Amygdala (tissue), 56 donors: ENCODE measurements at regions not wholly inside any gene's neighbourhood (a gene's known extent, or its start where the extent isn't known, plus 50 kb on each side); places are given as distances from the start of the nearest gene placed in this dataset.
"Not testable (repeated sequence)": the region's sequence is repeated elsewhere in the genome, so short reads cannot be mapped to it uniquely, and the experiment has no call there.

Experiments used
- DNase-seq, 56 donors: peaks; one replicate each; lab custom pipeline; 2025; lab: John Stamatoyannopoulos, UW

DNA sequence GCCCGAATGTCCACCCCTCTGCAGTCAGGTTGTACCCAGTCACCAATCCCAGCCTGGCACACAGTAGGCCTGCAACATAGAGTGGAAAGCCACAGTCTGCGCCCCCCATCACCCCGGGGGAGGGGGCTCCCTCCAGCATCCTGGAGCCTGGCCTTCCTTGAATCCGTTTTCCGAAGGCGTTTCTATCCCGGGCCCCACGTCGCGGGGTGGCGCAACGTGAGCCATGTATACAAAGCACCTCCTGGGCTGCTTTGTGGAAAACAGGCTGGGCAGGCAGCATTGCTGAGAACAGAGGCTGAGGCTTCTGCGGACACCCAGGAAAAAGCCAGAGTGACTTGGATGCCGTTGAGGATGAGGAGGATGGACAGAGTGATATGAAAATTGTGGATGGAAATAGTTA, 103.3 kb upstream of the USP29 start:
- peak in 4 of 56 donors; percentile 11 to 49 (median 27) for DNase-seq

DNA sequence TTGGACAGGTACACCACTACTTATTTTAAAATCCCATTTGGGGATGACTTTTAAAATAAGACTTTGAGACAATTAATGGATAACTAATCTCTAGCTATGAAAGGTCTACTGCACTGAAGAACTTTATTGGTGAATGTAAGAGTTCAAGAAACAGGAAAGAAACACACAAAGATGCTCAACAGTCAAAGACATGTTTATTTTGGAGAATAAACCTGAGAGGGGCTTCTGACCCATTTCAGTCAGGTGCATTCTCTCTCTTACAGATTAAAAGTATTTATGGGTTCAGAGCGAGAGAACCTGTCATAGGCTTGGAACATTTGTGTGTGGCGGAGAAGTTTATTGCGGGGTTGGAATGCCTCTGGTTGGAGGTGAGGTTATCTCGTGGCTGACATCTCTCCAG, 94.3 kb upstream of the USP29 start:
- DNase-seq, result no peak

DNA sequence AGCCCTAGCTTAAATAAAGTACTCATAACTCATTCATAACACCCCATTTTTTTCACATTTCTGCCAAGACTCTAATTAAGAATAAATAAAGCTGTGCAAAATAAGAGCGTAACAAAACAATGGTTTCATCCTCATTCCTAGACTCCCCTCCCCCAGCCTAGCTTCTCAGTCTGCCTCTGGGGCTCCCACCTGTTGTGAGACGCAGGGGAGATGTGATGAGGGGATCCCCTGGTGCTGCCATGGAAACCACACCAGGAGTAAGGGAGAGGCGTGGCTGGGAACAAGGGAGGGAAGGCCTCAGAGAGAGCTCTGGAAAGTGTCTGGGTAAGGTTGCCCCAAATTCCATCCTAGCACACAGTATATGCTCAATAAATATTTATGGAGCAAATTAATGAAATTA, 93.3 kb upstream of the USP29 start:
- DNase-seq, result no peak

DNA sequence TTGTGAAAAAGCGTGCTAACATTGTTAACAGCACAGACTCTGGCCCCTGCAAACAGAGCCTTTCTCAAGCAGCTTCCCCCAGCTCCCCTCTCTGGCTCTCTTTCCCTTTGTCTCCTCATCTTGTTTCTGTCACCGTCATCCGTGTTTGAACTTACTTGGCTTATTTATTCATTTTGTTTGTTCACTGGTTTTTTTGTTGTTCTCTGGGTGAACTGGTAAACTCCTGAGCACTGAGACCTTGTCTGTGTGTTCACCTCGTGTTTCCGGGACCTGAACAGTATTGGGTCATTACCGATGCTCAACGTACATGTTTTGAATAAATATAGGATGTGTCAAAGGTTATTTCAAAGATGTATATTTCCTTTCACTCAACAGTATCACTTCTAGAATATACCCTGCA, 92.4 kb upstream of the USP29 start:
- no peak for DNase-seq

DNA sequence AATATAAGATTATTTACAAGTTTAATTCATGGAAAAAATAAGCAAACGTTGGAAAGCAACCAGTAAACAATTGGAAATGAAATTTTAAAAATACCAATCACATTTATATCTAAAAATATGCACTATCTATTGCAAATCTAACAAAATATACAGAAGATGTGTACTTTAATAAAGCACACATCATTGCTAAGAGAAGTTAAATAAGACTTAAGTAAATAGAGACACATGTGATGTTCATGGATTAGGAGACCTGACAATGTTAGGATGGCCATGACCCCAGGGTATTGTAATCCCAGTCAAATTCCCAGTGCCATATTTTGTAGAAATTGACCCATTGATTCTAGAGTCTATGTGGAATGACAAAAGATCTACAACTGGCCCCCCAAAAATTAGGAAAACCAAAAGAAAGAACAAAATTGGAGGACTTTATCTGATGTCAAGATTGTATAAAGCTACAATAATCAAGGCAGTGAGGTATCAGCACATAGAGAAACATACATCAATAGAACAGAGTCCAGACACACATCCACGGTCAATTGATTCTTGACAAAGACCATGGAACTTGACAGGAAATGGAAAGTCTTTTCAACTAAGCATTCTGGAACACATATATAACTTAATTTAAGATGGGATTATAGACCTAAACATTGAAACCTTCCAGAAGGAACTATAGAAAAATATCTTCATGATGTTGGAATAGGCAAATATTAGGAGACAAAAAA, 90.8 kb upstream of the USP29 start:
- no peak for DNase-seq

DNA sequence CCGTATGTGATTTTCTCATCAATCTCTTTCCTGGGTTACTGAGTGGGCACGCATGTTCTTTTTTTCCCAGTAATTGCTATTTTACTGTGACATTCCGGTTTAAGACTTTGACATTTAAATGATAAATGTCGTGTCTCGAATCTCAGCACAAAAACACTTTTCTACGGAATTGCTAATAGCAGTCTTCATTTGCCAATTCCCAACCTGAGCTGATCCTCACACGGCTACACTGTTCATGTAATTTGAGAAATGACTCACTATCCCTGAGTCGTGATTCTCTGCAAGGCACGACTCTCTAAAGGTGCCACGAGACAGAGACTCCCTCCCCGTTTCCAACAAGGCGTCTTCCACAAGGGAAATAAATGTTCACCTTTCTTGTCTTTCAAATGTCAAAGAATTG, 88.7 kb upstream of the USP29 start:
- no peak for DNase-seq

DNA sequence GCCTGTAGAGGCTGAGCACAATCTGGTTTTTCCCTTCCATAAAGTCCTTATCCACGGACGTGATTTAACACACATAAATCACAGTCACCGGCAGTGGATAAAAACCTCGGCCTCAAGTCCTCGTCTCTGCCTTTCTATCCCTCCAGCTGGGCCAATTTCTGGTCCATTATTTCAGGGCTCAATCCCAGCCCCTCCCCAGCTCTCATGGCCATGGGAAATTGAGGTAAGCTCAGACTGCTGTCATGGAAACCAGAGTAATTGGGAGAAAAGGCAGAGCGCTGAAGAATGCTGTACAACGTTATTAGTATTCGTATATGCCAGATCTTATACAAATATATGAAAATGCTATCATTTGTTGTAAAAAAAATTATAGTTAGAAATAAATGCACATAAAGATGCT, 86.2 kb upstream of the USP29 start:
- no peak for DNase-seq

DNA sequence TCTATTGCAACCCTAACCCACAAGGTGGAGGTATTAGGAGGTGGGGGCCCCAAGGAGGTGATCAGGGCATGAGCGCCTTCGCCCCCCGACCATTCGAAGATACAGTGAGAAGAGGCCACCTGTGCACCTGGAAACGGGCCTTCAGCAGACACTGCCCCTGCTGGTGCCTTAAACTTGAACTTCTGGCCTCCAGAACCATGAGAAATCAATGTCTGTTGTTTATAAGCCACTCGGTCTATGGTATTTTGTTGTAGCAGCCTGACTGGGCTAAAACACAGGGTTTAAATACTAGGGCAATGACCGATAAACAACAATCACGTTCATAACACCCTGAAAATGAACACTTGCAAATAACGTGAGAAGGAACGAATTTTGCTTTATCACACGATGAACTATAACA, 85.2 kb upstream of the USP29 start:
- no peak for DNase-seq

DNA sequence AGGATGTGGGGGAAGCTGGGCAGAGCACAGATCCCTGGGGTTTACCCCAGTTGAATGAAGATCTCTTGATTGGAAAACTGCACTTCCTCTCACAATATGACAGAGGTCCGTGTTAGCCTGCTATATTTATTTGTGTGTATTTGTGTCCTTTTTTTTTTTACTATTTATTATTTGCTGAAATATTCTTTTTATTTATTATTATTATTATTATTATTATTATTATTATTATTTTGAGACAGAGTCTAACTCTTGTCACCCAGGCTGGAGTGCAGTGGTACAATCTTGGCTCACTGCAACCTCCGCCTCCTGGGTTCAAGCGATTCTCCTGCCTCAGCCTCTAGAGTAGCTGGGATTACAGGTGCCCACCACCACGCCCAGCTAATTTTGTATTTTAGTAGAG, 84.0 kb upstream of the USP29 start:
- DNase-seq, result not testable (repeated sequence)

DNA sequence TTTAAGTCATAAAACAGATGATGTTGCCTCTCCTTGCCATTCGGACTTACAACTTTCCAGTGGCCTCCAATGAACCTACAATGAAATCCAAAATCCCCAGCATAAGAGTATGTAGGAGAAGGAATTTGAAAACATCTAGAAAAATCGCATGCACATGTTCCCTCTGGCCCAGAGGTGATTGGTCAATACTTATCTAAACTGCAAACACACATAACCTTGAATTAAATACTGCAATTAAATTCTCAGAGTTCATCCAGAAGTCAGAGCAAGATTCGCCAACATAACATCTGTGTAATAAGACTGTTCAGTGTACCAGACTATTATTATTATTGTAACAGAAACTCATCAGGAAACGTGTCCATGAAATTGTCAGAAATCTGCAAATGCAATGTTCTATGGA, 82.2 kb upstream of the USP29 start:
- no peak for DNase-seq

DNA sequence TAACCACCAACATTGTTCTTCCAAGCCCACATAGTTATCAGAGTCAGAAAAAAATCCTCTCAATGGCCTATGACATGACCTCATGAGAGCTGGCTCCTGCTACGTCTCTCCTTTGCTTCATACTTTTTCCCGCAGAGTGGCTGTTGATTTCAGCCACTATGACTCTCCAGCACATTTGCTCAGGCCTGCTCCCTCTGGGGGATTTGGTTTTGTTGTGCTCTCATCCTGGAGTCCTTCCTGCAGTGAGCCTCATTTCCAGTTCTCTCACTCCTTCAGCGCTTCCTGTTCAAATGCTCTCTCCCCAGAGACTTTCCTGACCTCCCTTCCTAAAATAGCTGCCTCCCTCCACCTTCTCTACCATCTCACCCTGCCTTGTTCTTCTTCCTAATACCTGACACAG, 72.0 kb upstream of the USP29 start:
- DNase-seq, result no peak

DNA sequence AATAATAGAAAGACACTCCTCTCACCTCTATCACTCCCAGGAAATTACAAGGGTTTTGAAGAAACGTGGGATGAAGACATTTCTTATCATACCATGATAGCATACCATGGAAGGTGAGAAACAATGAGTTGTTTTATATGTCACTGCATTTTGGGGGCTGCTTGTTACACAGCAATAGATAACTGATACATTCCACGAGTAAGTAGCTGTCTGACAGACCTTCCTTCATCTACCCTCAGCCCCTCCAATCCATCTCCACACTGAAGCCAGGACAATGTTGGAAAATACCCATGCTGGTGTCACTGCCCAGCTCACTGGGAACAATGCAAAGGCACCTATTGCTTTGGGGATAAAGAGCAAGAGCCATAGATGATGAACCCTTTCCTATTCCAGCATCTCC, 68.9 kb upstream of the USP29 start:
- DNase-seq, result no peak

DNA sequence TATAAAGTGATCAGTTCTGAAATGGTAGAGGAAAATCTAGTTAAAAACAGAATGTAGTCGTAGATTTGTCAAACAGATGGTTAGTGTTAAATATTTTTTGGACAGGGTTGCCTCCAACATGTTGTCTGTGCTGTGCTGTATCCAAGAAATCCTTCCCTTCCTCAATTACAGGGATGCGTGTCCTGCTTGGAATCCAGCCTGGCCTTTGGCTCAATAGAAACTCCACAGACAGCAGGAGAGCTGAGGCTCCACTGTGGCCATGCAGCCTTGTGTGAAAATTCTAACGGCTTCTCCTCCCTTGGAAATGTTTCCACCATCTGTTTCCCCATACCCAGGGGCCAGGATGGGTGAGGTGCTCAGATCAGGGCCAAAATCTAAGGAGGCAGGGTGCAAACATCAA, 67.7 kb upstream of the USP29 start:
- DNase-seq, result no peak

DNA sequence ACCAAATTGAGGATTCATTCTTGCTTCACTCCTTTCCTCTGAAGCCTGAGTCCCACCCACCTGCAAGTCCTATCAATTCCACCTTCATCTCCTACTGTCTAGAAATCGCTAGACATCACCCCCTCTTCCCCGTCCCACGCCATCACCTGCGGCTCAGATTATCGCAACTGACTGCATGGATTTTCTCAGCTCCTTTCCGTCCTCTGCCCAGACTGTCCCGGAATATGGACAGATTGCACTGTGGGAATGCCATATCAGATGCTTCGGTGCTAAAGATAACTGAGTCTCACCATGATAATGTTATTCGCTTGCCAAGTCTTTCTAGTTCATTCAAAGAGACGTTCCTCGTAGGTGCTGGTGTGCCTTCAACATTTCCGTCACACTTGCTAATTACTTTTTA, 66.4 kb upstream of the USP29 start:
- DNase-seq, result peak in 5 of 56 donors; percentile 1 to 8 (median 5)

DNA sequence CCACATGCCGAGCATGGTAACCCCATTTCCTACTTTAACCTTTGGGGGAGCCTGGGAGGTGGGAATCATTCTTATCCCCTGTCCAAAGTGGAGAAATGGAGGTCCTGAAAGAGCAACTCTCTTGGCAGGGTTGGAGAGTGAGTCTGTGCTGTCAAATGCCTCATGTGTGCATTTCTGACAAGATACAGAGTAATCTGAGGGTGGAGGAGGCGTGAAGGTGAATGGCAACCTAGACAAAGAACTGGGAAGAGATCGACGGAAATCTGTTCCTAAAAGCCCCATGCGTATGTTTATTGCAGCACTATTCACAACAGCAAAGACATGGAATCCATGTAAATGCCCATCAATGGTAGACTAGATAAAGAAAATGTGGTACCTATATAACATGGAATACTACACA, 63.8 kb upstream of the USP29 start:
- DNase-seq, result no peak

DNA sequence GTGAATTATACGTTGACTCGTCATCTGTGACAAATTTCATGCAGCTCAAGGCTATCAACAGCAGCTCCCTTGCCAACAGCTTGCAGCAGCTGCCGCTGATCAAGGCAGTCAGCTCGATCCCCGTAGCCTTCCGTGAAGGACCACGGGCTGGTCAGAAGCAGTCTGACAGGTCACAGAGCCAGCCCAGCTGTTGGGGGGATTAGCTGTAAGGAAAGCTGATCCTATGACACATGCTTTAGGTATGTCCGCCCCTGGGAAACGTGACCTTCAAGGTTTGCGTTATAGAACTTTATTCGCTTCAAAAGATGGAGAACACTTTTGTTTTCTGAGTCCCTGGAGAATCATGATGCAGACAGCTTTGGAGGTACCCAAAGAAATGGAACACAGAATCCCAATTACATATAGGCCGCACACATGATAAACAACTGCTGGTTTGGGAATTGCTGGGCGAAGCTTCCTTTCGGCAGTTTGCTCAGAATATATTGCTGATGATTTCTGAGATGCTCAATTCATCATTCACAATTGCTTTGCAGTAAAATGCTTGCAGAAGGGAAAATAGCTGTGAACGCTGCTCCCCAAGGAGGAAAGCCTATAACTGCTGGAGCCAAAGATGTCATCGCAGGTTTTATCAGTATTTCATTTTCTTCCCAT, 62.6 kb upstream of the USP29 start:
- DNase-seq, result peak in 1 of 56 donors; percentile 7

DNA sequence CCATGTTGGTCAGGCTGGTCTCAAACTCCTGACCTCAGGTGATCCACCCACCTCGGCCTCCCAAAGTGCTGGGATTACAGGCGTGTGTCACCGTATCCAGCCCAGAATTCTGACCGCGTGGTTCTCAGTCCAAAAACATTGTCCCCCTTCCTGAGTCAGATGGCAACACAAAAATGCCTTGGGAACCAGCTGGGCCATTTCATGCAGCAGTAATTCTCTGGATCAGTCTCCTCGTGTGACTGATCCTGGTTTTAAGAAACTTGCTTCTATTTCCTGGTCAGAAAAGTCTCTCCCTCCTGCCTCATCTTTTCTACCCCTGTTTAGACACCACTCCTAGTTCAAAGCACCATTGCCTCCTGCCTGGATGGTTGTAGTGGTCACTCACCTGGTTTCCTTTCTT, 60.9 kb upstream of the USP29 start:
- DNase-seq, result no peak

DNA sequence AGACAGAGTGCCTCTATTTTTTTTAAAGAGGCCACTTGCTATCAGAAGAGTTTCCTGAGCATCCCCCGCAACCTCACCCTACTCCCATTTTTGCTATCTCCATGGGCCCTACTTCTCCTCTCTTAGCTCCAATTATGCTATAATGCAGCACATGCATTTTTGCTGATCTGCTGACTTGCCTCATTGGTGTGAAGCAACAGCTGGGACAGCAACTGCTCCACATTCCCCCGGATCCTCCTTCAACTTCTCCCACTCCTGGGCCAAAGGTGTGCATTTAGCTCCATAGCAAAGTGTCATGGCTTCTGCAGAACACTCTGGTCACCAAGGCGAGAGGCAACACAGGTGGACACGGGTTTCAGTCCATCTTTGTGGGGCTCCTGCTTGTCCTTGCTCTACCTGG, 56.7 kb upstream of the USP29 start:
- no peak for DNase-seq

DNA sequence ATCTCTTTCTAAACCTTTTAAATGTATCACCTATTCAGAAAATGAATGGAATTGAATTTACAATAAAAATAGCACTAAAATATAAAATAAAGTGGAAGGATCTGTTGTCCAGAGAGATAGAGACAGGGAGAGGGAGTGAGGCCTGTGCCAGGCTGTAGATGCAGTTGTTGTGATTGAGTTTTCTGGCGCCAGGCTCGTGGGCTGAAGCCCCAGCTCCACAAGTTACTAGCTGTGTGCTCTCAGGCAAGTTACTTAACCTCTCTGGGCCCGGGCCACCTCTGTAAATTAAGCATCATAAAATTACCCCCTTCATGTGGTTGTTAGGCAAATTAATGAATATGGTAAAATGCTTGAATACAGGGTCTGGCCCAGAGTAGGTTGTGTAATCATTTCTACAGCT, 52.3 kb upstream of the USP29 start:
- no peak for DNase-seq

DNA sequence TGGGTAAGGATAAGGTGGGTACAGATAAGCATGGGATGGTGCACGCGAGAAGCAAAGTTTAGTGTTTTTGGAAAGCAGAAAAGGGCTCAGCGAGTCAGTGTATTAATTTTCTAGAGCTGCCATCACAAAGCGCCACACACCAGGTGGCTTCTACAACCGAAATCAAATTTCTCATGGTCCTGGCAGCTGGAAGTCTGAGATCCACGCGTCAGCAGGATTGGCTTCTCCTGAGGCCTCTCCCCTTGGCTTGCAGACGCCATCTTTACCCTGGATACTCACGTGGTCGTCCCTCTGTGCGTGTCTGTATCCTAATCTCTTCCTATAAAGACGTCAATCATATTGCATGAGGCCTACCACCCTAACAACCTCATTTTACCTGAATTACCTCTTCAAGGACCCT, 51.5 kb upstream of the USP29 start:
- DNase-seq, result no peak

DNA sequence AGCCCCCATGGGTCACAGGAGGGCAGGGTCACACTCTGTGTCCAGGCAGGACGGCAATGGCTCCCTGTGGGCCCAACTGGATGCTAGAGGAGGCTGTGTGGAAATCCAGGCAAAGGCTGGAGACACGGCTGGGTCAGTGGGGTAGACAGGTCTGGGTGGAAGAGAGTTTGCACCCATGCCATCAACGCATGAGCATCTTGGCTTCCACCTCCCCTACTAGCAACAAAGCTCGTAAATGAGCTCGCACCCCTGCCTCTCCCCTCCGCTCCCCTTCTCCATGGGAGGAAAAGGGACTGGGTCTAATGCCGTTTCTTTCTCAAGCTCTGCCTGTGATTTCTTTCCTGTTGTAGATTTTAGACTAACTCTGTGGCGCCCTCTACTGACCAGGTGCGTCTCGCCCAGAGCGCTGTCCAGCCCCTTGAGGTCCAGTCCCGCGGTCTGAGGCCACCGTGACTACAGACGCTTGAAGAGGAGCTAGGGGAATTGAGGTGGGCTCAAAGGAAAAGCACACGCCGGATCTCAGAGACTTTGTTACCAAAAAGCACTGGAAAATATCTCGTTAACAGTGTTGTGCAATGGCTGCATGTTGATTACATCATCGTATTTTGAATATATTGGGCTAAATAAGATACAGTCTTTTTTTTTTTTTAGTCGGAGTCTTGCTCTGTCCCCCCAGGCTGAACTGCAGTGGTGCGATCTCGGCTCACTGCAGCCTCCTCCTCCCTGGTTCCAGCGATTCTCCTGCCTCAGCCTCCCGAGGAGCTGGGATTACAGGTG, 50.7 kb upstream of the USP29 start:
- DNase-seq, result peak in 17 of 56 donors; percentile 2 to 50 (median 18)
